OCI-LY1 (cell line): ENCODE measurements at regions not wholly inside any gene's neighbourhood (a gene's known extent, or its start where the extent isn't known, plus 50 kb on each side); places are given as distances from the start of the nearest gene placed in this dataset.

ENCODE experiments used
- CTCF ChIP-seq: fragments of 200-600 bp; sonication (generic), shearing (Covaris generic); IDR thresholded peaks from 2 replicates; pipeline ENCODE4 v1.5.1; 2017; ENCODE audit warnings: mild to moderate bottlenecking, antibody characterized with exemption, low read length, moderate library complexity, mixed read lengths
- EZH2 ChIP-seq: fragments of 200-600 bp; sonication (generic), shearing (Covaris generic); IDR thresholded peaks from 2 replicates; pipeline ENCODE4 v1.8.0; 2017; ENCODE audit warnings: borderline replicate concordance, mixed run types, mild to moderate bottlenecking, antibody characterized with exemption, low read length, moderate library complexity, mixed read lengths

- TF ChIP-seq CTCF (no peak), EZH2 (no peak)
Measured at GRCh38 chr6:164188861-164189260, 774.3 kb downstream of the QKI start.
